H9 (cell line): ENCODE measurements at regions not wholly inside any gene's neighbourhood (a gene's known extent, or its start where the extent isn't known, plus 50 kb on each side); places are given as distances from the start of the nearest gene placed in this dataset.

Experiments used
- DNase-seq: peaks from one replicate; pipeline ENCODE4 v3.0.0-alpha.2; 2017
- H2AFZ ChIP-seq: one replicate; pipeline ENCODE4 v1.6.1; 2013; ENCODE audit warnings: mild to moderate bottlenecking, low read length, control low read depth, moderate library complexity
- H2AK5ac ChIP-seq: 2 replicates; pipeline ENCODE4 v1.6.1; 2013; ENCODE audit warnings: low read length, control low read depth, mixed read lengths; ENCODE audit not compliant: insufficient read length
- H2BK120ac ChIP-seq: one replicate; pipeline ENCODE4 v1.6.1; 2013; ENCODE audit warnings: low read depth, mild to moderate bottlenecking, low read length, control low read depth, inconsistent platforms; ENCODE audit not compliant: poor library complexity, severe bottlenecking
- H2BK12ac ChIP-seq: 2 replicates; pipeline ENCODE4 v1.6.1; 2013; ENCODE audit warnings: low read length, control low read depth, mixed read lengths, low read depth; ENCODE audit not compliant: insufficient read length
- H2BK15ac ChIP-seq: 2 replicates; pipeline ENCODE4 v1.6.1; 2013; ENCODE audit warnings: low read depth, low read length, control low read depth
- H2BK20ac ChIP-seq: one replicate; pipeline ENCODE4 v1.6.1; 2013; ENCODE audit warnings: low read depth, mild to moderate bottlenecking, low read length, control low read depth, inconsistent platforms; ENCODE audit not compliant: poor library complexity, severe bottlenecking
- H2BK5ac ChIP-seq: 2 replicates; pipeline ENCODE4 v1.6.1; 2013; ENCODE audit warnings: low read length, control low read depth, mixed read lengths; ENCODE audit not compliant: insufficient read length
- H3K14ac ChIP-seq: 2 replicates; pipeline ENCODE4 v1.6.1; 2013; ENCODE audit warnings: low read length, control low read depth; ENCODE audit not compliant: insufficient read depth
- H3K18ac ChIP-seq: 2 replicates; pipeline ENCODE4 v1.6.1; 2013; ENCODE audit warnings: low read depth, mild to moderate bottlenecking, mixed read lengths, low read length, control low read depth; ENCODE audit not compliant: insufficient read length
- H3K23ac ChIP-seq: 2 replicates; pipeline ENCODE4 v1.6.1; 2013; ENCODE audit warnings: low read length, control low read depth, mixed read lengths, low read depth; ENCODE audit not compliant: insufficient read length
- H3K23me2 ChIP-seq: 2 replicates; pipeline ENCODE4 v1.6.1; 2013; ENCODE audit warnings: low read depth, mild to moderate bottlenecking, mixed read lengths, low read length, control low read depth; ENCODE audit not compliant: insufficient read length, poor library complexity, severe bottlenecking
- H3K27ac ChIP-seq: 2 replicates; pipeline ENCODE4 v1.5.1; 2013; ENCODE audit warnings: low read length, control low read depth, mixed read lengths, low read depth; ENCODE audit not compliant: insufficient read length
- H3K27me3 ChIP-seq: 2 replicates; pipeline ENCODE4 v1.6.1; 2013; ENCODE audit warnings: low read length, control low read depth, inconsistent platforms; ENCODE audit not compliant: insufficient read depth
- H3K4ac ChIP-seq: 2 replicates; pipeline ENCODE4 v1.6.1; 2013; ENCODE audit warnings: low read depth, mild to moderate bottlenecking, control low read depth, inconsistent platforms, low read length, moderate library complexity
- H3K4me1 ChIP-seq: 2 replicates; pipeline ENCODE4 v1.6.1; 2013; ENCODE audit warnings: low read length, control low read depth, inconsistent platforms; ENCODE audit not compliant: insufficient read depth
- H3K4me2 ChIP-seq: 2 replicates; pipeline ENCODE4 v1.6.1; 2013; ENCODE audit warnings: low read length, control low read depth, mixed read lengths; ENCODE audit not compliant: insufficient read length, insufficient read depth
- H3K56ac ChIP-seq: 2 replicates; pipeline ENCODE4 v1.6.1; 2013; ENCODE audit warnings: low read depth, mild to moderate bottlenecking, mixed read lengths, low read length, control low read depth; ENCODE audit not compliant: insufficient read length
- H3K79me1 ChIP-seq: 2 replicates; pipeline ENCODE4 v1.6.1; 2013; ENCODE audit warnings: low read depth, mild to moderate bottlenecking, moderate library complexity, low read length, control low read depth, inconsistent platforms; ENCODE audit not compliant: insufficient read depth, poor library complexity, severe bottlenecking
- H3K79me2 ChIP-seq: 2 replicates; pipeline ENCODE4 v1.6.1; 2013; ENCODE audit warnings: low read length, control low read depth, inconsistent platforms; ENCODE audit not compliant: insufficient read depth
- H3K9ac ChIP-seq: 2 replicates; pipeline ENCODE4 v1.6.1; 2013; ENCODE audit warnings: low read length, control low read depth, mixed read lengths; ENCODE audit not compliant: insufficient read length; ENCODE audit errors: extremely low read depth
- H3K9me3 ChIP-seq: one replicate; pipeline ENCODE4 v1.6.1; 2013; ENCODE audit warnings: low read depth, low read length, inconsistent platforms; ENCODE audit not compliant: control insufficient read depth
- H3T11ph ChIP-seq: one replicate; pipeline ENCODE4 v1.6.1; 2013; ENCODE audit warnings: mild to moderate bottlenecking, low read length, control low read depth, inconsistent platforms
- H4K20me1 ChIP-seq: one replicate; pipeline ENCODE4 v1.6.1; 2013; ENCODE audit not compliant: control insufficient read depth, insufficient read length, insufficient read depth
- H4K5ac ChIP-seq: 2 replicates; pipeline ENCODE4 v1.6.1; 2013; ENCODE audit warnings: low read depth, mild to moderate bottlenecking, mixed read lengths, low read length, control low read depth; ENCODE audit not compliant: insufficient read length
- H4K8ac ChIP-seq: replicated peaks from 2 replicates; pipeline ENCODE4 v1.6.1; 2013; ENCODE audit warnings: low read length, control low read depth, mixed read lengths, low read depth; ENCODE audit not compliant: insufficient read length
- H4K91ac ChIP-seq: 2 replicates; pipeline ENCODE4 v1.6.1; 2013; ENCODE audit warnings: low read depth, mild to moderate bottlenecking, moderate library complexity, mixed read lengths, low read length, control low read depth; ENCODE audit not compliant: insufficient read length
- H3K27ac Mint-ChIP-seq, 3 experiments: 2 replicates in 2 of 3; 3 replicates in 1 of 3; pipeline ENCODE4 v1.8.0; 2020 to 2021; ENCODE audit warnings: mixed read lengths in 3 of 3, mild to moderate bottlenecking in 1 of 3, moderate library complexity in 1 of 3
- H3K27me3 Mint-ChIP-seq: 2 replicates; pipeline ENCODE4 v1.8.0; 2021; ENCODE audit warnings: low read depth, mild to moderate bottlenecking, moderate library complexity, mixed read lengths
- H3K36me3 Mint-ChIP-seq, 3 experiments: 2 replicates in 2 of 3; 3 replicates in 1 of 3; pipeline ENCODE4 v1.8.0; 2020 to 2021; ENCODE audit warnings: low read depth in 3 of 3, mixed read lengths in 3 of 3; ENCODE audit not compliant: insufficient read depth in 1 of 3
- H3K4me1 Mint-ChIP-seq, 2 experiments: 2 replicates each; pipeline ENCODE4 v1.8.0; 2020; ENCODE audit warnings: mixed read lengths in 2 of 2
- H3K4me3 Mint-ChIP-seq, 2 experiments: 2 replicates in 1 of 2; 3 replicates in 1 of 2; pipeline ENCODE4 v1.8.0; 2020 to 2021; ENCODE audit warnings: mild to moderate bottlenecking in 2 of 2, mixed read lengths in 2 of 2, moderate library complexity in 1 of 2
- H3K9me3 Mint-ChIP-seq, 2 experiments: 2 replicates in 1 of 2; 3 replicates in 1 of 2; pipeline ENCODE4 v1.8.0; 2020; ENCODE audit warnings: mild to moderate bottlenecking in 2 of 2, mixed read lengths in 2 of 2, moderate library complexity in 1 of 2
- CTCF ChIP-seq: fragments of 200-600 bp; sonication (generic); conservative IDR thresholded peaks from 3 replicates; pipeline ENCODE4 v1.8.0; 2021; ENCODE audit warnings: antibody characterized with exemption, mild to moderate bottlenecking
- WGBS: extraction: QIAGEN DNeasy Blood & Tissue Kit; methylation state at CpG from one replicate; pipeline ENCODE4 v1.1.7; 2013; ENCODE audit warnings: missing lambda C conversion rate, low lambda C conversion rate, mixed read lengths; ENCODE audit not compliant: insufficient read length; ENCODE audit errors: extremely low coverage; 5-methylcytosine and 5-hydroxymethylcytosine counted together

GRCh38 chr3:5473471-5473870 is 286.0 kb downstream of the EDEM1 start:
- H2BK5ac ChIP-seq = no peak overlapping the region
- H3K9me3 Mint-ChIP-seq = no peaks in the 10 kb centered on the region

More at GRCh38 chr3:5473471-5473870, 286.0 kb downstream of the EDEM1 start:
- no peak overlapping the region for H2AK5ac ChIP-seq
- H3K9ac ChIP-seq = no peak overlapping the region
- no peak overlapping the region for H4K5ac ChIP-seq
- no peak overlapping the region for H4K91ac ChIP-seq
- H3K36me3 Mint-ChIP-seq = no peaks in the 10 kb centered on the region
- WGBS = no CpG with 5 or more reads among the region's 1 CpG
- H3K14ac ChIP-seq = no peak overlapping the region
- H4K8ac ChIP-seq = no peak overlapping the region
- H2BK15ac ChIP-seq = no peak overlapping the region
- H3K4me1 ChIP-seq = no peaks in the 10 kb centered on the region
- H3K27ac Mint-ChIP-seq = no peak overlapping the region
- no peaks in the 10 kb centered on the region for H4K20me1 ChIP-seq
- H3K79me1 ChIP-seq = no peaks in the 10 kb centered on the region
- TF ChIP-seq CTCF = no peak
- no peaks in the 10 kb centered on the region for H3K79me2 ChIP-seq
- no peak overlapping the region for H3K27ac ChIP-seq
- no peak overlapping the region for H3K18ac ChIP-seq
- H3K23ac ChIP-seq = no peak overlapping the region
- no peak overlapping the region for H2BK20ac ChIP-seq
- no peak overlapping the region for H2BK120ac ChIP-seq
- no peaks in the 10 kb centered on the region for H3K9me3 ChIP-seq
- DNase-seq = no peak
- no peak overlapping the region for H3K4me2 ChIP-seq
- no peak overlapping the region for H3T11ph ChIP-seq
- no peak overlapping the region for H3K56ac ChIP-seq
- no peaks in the 10 kb centered on the region for H3K27me3 Mint-ChIP-seq
- no peak overlapping the region for H3K4ac ChIP-seq
- H2AFZ ChIP-seq = no peak overlapping the region
- H3K23me2 ChIP-seq = no peaks in the 10 kb centered on the region
- H3K27me3 ChIP-seq = no peaks in the 10 kb centered on the region
- no peak overlapping the region for H3K4me3 Mint-ChIP-seq
- no peaks in the 10 kb centered on the region for H3K4me1 Mint-ChIP-seq
- H2BK12ac ChIP-seq = no peak overlapping the region
